Large intestine (tissue), 3 donors: ENCODE measurements at regions not wholly inside any gene's neighbourhood (a gene's known extent, or its start where the extent isn't known, plus 50 kb on each side); places are given as distances from the start of the nearest gene placed in this dataset.

ENCODE experiments used
- DNase-seq, 2 donors: peaks; one replicate each; pipeline versions ENCODE4 v3.0.0 to v3.0.0-alpha.2; 2013
- H3K27ac ChIP-seq: one replicate; pipeline ENCODE4 v1.5.1; 2013; ENCODE audit warnings: low read length
- H3K27me3 ChIP-seq: 2 replicates; pipeline ENCODE4 v1.6.1; 2013; ENCODE audit warnings: low read length; ENCODE audit not compliant: control insufficient read depth, insufficient read depth
- H3K36me3 ChIP-seq: 2 replicates; pipeline ENCODE4 v1.6.1; 2013; ENCODE audit warnings: low read length; ENCODE audit not compliant: control insufficient read depth, insufficient read depth
- H3K4me1 ChIP-seq: one replicate; pipeline ENCODE4 v1.6.1; 2013; ENCODE audit warnings: low read length; ENCODE audit not compliant: control insufficient read depth, insufficient read depth
- H3K4me3 ChIP-seq: one replicate; pipeline ENCODE4 v1.5.1; 2013; ENCODE audit warnings: low read length
- H3K9me3 ChIP-seq: one replicate; pipeline ENCODE4 v1.6.1; 2013; ENCODE audit warnings: mild to moderate bottlenecking, low read depth, low read length, moderate library complexity; ENCODE audit not compliant: control insufficient read depth
- WGBS: methylation state at CpG from one replicate; pipeline ENCODE4 v1.1.5; 2013; ENCODE audit warnings: low lambda C conversion rate; ENCODE audit not compliant: insufficient coverage; 5-methylcytosine and 5-hydroxymethylcytosine counted together

- H3K27me3 ChIP-seq = no peaks in the 10 kb centered on the region
- no peak for DNase-seq
- no peaks in the 10 kb centered on the region for H3K4me1 ChIP-seq
- WGBS = 94% methylated on average over 3 of the region's 6 CpGs
- H3K9me3 ChIP-seq = no peaks in the 10 kb centered on the region
- H3K36me3 ChIP-seq = no peaks in the 10 kb centered on the region
- no peak overlapping the region for H3K4me3 ChIP-seq
- no peak overlapping the region for H3K27ac ChIP-seq
Measured at GRCh38 chr2:196437626-196438025, 201.9 kb upstream of the CCDC150 start.

- Histone ChIP-seq H3K9me3 (no peaks in the 10 kb centered on the region), H3K27me3 (no peaks in the 10 kb centered on the region), H3K4me3 (no peak overlapping the region), H3K36me3 (no peaks in the 10 kb centered on the region), H3K27ac (no peak overlapping the region), H3K4me1 (no peaks in the 10 kb centered on the region)
- WGBS = 91% methylated on average over 4 of the region's 4 CpGs
- no peak for DNase-seq
Measured at GRCh38 chr2:196439760-196440159, 199.8 kb upstream of the CCDC150 start.

- Histone ChIP-seq H3K4me3 (no peak overlapping the region), H3K9me3 (no peaks in the 10 kb centered on the region), H3K36me3 (no peaks in the 10 kb centered on the region), H3K27me3 (no peaks in the 10 kb centered on the region), H3K4me1 (no peaks in the 10 kb centered on the region), H3K27ac (no peak overlapping the region)
- DNase-seq = no peak
- 93% methylated on average over 2 of the region's 4 CpGs for WGBS
Measured at GRCh38 chr2:196440413-196440812, 199.1 kb upstream of the CCDC150 start.

GRCh38 chr2:196441527-196441926 is 198.0 kb upstream of the CCDC150 start:
- Histone ChIP-seq H3K9me3 (no peaks in the 10 kb centered on the region), H3K4me1 (no peaks in the 10 kb centered on the region), H3K4me3 (no peak overlapping the region), H3K27me3 (no peaks in the 10 kb centered on the region), H3K27ac (no peak overlapping the region), H3K36me3 (no peaks in the 10 kb centered on the region)
- WGBS = no CpG with 5 or more reads among the region's 2 CpGs
- DNase-seq = no peak

GRCh38 chr2:196442211-196442610 is 197.3 kb upstream of the CCDC150 start:
- Histone ChIP-seq H3K27me3 (no peaks in the 10 kb centered on the region), H3K4me1 (no peaks in the 10 kb centered on the region), H3K4me3 (no peak overlapping the region), H3K9me3 (no peaks in the 10 kb centered on the region), H3K27ac (no peak overlapping the region), H3K36me3 (no peaks in the 10 kb centered on the region)
- DNase-seq = no peak

- DNase-seq = no peak
- no peaks in the 10 kb centered on the region for H3K27me3 ChIP-seq
- no peaks in the 10 kb centered on the region for H3K9me3 ChIP-seq
- no peaks in the 10 kb centered on the region for H3K4me1 ChIP-seq
- no CpG with 5 or more reads among the region's 1 CpG for WGBS
- H3K4me3 ChIP-seq = no peak overlapping the region
- H3K36me3 ChIP-seq = no peaks in the 10 kb centered on the region
- no peak overlapping the region for H3K27ac ChIP-seq
Measured at GRCh38 chr2:196444442-196444841, 195.1 kb upstream of the CCDC150 start.

- no peaks in the 10 kb centered on the region for H3K4me1 ChIP-seq
- no CpG with 5 or more reads among the region's 1 CpG for WGBS
- no peaks in the 10 kb centered on the region for H3K9me3 ChIP-seq
- H3K4me3 ChIP-seq = no peak overlapping the region
- DNase-seq = no peak
- no peaks in the 10 kb centered on the region for H3K36me3 ChIP-seq
- H3K27ac ChIP-seq = no peak overlapping the region
- H3K27me3 ChIP-seq = no peaks in the 10 kb centered on the region
Measured at GRCh38 chr2:196445991-196446390, 193.5 kb upstream of the CCDC150 start.

DNA sequence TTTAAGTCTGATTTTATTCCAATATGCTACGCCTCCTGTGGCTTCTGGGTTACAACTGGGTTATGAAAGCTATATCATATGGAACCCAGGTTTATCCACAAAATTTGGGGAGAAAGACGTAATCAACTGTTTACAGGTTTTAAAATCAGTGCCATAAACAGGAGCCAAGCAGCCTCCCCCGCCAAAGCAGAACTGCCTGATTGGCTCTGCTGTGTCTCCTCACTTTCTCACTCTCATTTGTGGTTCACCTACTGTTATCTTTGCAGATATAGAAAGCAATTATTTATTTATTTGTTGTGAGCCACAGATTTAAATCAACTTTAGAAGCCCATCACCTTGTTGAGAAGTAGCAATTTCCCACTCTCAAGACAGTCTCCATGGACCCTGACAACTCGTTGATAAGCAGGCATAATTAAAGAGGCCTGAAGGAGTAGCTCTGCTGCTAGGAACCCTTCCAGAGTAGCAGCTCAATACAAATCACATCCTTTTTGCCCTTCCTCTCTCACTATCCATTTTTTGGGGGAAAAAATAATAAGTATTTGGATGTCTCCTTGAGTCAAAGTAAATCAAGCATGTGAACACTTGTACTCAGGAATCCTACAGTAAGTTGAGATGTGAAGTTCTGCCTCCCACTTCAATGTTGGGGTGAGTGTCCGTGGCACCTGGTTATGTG is 191.0 kb upstream of the CCDC150 start:
- H3K27me3 ChIP-seq = no peaks in the 10 kb centered on the region
- no peak overlapping the region for H3K27ac ChIP-seq
- WGBS = 56% methylated on average over 2 of the region's 5 CpGs
- no peaks in the 10 kb centered on the region for H3K4me1 ChIP-seq
- no peak overlapping the region for H3K4me3 ChIP-seq
- DNase-seq = no peak
- H3K36me3 ChIP-seq = no peaks in the 10 kb centered on the region
- no peaks in the 10 kb centered on the region for H3K9me3 ChIP-seq

DNA sequence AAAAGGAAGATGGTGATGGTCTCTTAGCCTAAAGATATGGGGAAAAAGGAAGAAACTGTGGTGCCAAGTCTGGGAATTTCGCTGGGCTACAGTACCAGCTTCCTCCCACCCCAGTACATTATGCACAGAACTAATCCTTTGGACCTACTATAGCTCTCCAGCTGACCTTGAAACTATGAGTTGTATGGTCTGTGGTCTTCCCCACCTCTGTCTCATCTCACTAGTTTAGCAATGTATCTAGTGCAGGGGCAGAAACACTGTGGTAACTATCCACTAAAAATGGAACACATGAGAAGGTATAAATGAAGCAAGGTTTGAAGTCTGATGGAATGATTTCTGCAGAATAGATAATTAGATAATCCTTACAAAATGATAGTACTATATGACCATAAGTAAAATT is 190.4 kb upstream of the CCDC150 start:
- no peak for DNase-seq
- no peaks in the 10 kb centered on the region for H3K36me3 ChIP-seq
- no peaks in the 10 kb centered on the region for H3K9me3 ChIP-seq
- H3K4me1 ChIP-seq = no peaks in the 10 kb centered on the region
- WGBS = no CpG with 5 or more reads among the region's 1 CpG
- no peak overlapping the region for H3K27ac ChIP-seq
- H3K4me3 ChIP-seq = no peak overlapping the region
- no peaks in the 10 kb centered on the region for H3K27me3 ChIP-seq

DNA sequence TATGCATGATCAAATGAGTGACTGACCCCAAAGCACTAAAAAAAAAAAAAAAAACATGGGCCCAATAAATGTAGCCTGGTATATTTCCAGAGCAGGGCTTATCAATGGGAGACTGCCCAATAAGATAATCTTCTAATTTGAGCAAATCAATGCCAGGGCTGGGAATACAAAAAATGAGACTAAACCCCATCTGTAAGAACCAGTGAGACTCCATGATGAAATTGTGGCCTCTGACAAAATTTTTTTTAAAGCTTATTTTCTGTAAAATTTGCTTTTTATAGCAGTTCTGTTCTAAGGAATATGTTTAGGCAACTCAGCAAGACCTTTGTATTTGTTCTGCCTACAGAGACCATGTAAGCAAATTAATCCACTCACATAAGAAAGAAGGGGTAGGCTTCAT is 186.8 kb upstream of the CCDC150 start:
- H3K4me3 ChIP-seq = no peak overlapping the region

GRCh38 chr2:196453613-196454047 is 185.9 kb upstream of the CCDC150 start:
- Histone ChIP-seq H3K27ac (no peak overlapping the region), H3K9me3 (no peaks in the 10 kb centered on the region), H3K27me3 (no peaks in the 10 kb centered on the region), H3K4me3 (no peak overlapping the region), H3K36me3 (no peaks in the 10 kb centered on the region), H3K4me1 (no peaks in the 10 kb centered on the region)
- WGBS = 28% methylated on average over 2 of the region's 4 CpGs
- peak; percentile 2 to 5 for DNase-seq

More for the DNA sequence above, 186.8 kb upstream of the CCDC150 start:
- DNase-seq = no peak
- H3K9me3 ChIP-seq = no peaks in the 10 kb centered on the region
- H3K36me3 ChIP-seq = no peaks in the 10 kb centered on the region
- no peaks in the 10 kb centered on the region for H3K4me1 ChIP-seq
- H3K27ac ChIP-seq = no peak overlapping the region
- no peaks in the 10 kb centered on the region for H3K27me3 ChIP-seq
